ENCODE measurements at regions not wholly inside any gene's neighbourhood (a gene's known extent, or its start where the extent isn't known, plus 50 kb on each side); places are given as distances from the start of the nearest gene placed in this dataset.

DNA sequence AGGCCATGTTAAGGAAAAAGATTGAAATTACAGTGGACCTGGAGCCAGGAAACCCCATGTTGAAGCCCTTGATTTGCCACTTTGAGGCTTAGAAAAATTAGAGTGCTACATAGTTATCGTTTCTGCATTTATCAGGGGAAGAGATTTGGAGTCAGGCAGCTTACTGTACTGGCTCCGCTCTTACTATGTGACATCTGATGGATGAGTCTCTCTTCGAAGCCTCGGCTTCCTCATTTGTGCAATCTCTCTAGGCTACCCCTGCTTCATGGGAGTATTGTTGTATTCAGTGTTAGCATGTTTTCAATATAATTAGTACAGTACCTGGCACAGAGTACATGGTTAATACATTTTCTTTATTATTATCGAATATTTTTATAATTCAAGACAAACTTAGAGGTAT lies 480.4 kb upstream of the USP24 start:
- DNase-seq: no peak

DNA sequence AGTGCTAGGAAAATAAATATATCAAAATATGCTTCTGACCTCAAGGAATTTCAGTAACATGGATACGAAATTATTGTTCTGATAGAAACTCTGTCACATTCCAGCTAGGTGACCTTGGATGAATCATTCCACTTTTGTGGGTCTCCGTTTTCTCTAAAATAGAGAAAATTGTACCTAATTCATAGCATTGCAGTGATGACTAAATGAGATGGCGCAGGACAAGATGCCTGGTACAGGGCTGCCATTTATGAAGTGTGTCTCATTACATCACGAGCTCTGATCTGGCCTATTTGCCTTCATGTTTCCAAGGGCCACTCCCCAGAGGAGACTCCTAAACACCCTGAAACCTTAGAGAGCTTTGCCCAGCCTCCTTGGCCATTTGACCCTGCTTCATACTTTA lies 480.0 kb upstream of the USP24 start:
- DNase-seq: no peak

DNA sequence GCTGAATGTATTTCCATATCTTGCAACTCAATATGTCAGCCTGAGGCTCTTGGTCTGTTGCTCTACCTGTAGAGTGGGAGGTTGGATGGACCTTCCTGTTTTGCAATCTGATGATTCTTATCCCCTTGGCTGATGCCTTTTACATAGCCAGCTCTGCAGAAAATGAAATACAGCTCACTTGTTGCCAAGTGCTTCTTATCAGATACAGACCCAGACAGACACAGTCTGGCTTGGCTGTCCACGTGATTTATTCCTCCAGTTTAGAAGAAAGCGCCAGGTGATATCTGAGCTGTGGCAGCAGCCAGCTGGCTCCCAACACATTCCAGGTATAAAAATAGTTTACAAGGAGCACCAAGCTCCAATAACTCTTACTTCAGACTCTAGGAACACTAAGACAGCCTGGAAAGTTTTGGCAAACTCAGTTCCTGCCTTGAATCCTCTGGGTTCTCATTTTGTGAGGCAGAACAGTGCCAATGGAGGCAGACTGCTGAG lies 479.2 kb upstream of the USP24 start:
- DNase-seq: no peak

DNA sequence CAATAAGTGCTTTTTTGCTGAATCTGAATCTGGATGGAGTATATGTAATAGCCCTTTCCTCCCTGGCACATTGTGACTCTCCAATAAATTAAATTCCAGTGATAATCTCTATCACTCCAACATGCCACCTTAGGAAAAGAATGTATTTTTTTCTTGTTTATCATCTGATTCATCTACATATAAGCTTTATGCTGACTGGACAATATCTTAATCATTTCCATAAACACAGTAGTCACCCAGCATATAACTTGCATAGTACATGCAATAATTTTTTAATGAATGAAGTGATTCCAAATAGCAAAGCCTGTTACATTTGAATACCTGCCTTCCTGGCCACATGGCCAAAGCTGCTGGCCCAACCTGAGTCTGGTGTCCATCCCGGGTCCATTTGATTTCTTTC lies 477.6 kb upstream of the USP24 start:
- DNase-seq: no peak

DNA sequence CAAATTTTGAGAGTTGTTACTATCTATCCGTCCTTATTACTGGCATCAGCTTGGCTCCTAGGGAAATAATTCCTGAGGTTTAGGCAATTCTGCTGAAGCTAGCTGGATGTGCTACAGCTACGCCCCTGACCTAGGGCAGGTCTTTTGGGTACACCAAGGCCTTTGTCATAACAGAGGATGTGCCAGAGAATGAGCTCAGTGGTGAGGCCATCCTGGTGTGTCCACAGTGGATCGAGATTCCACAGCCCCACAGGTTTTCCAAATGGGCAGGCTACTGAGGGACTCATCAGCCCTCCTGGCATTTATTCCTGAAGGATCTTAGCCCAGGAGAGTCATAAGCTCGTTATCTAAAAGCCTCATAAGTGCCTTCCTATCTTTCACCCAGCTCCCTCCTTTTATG lies 475.2 kb upstream of the USP24 start:
- no peak for DNase-seq

DNA sequence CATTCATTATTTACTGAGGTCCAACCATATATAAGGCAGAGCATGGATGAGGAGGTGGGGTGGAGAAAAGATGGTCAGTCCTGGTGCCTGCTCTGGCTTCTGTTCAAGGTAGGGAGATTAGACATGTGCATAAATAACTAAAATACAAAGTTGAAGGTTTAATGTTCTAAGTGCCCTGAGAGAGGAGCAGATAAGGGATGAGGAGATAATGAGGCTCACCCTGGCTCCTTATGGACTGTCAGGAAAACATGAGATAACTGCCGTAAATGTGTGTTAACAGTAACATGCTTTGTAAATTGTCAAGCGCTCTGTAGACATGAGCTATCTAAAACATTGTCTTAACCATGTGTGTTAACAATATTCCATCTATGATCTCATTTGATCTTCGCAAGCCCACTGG lies 474.6 kb upstream of the USP24 start:
- no peak for DNase-seq

DNA sequence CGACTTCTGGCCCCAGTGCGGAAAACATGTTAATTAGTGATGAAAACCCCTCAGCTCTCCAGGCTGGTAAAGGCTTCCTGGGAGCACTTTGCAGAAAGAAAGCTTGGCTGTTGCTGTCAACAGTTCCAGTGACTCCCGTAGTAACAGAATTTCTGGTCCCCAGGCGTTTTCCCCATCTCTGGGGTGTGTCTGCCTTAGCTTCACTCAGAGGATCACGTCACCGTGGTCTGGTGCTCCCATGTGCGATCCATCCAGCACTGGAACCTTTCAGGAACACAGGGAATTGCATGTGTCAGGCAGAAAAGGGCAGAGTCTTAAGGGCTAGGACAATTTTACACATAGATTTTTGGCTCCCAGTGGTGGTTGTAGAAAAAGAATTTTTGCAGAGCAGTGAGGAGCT lies 470.4 kb upstream of the USP24 start:
- DNase-seq: no peak

DNA sequence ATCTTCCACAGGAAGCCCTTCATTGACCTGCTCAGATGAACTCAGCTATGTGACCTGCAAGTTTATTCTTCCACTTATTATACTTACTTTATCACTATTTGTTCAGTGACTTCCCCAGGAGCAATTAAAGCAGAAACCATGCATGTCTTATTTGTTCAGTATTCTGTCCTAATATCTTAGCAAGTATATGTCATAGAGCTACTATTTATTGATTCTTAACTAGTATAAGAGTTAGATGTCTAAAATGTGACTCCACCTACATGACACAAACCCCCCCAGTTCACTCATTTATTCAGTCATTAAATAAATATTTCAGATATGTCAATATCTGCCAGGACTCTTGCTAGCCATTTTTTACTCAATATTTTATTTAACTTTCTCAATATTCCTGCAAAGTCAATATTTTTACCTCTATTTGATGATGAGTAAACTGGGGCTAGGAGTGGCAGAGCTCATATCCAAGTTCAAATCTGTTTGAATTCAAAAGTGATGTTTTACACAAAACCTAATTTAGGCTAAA lies 469.0 kb upstream of the USP24 start:
- no peak for DNase-seq

DNA sequence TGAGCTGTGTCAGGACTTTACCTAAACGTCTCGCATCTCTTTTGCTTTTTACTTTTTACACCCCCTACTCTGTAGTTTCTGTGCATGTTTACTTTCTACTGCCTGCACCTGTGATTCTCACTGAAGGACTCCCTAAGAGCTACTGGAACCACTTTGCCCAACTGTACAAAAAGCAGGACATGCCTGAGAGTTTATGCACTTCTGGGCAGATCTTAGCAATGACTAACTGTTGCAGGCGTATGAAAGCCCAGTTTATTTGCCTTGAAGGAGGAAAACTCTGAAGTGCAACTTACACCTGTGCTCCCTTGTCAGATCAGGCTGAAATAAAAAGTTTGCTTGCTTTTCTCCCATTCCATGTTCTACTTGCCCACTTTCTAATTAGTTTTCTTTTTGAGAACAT lies 467.0 kb upstream of the USP24 start:
- DNase-seq: no peak

DNA sequence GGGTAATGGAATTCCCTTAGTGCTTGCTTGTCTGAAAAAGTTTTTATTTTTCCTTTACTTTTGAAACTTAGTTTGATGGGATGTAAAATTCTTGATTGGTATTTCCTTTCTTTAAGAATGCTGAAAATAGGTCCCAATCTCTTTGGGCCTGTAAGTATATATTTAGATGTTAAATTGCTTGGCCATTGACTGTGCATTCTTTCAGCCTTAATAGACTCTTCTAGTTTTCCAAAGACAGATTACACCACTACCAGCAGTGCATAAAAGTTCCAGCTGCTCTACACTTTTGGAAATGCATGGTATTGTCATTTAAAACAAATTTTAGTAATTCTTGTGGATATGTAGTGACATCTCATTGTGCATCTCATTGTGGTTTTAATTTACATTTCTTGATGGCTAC lies 464.8 kb upstream of the USP24 start:
- DNase-seq: no peak

DNA sequence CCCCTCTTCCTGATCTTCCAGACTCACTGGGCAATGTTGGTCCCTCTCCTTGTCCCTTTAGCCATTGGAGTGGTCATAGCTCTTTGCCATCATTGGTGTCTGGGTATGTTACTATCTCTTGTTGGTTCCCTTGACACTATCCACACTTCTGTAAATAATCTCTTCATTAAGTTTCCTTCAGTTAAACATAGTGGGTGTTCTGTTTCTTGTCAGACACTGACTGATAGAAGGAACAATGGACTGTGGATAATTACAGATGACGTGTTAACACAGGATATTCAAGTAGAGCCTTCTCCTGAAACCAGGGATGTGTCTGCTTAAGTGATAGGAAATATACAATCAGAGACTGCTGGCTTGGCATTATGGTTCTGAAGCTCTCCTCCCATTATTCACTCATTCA lies 458.3 kb upstream of the USP24 start:
- DNase-seq: no peak

DNA sequence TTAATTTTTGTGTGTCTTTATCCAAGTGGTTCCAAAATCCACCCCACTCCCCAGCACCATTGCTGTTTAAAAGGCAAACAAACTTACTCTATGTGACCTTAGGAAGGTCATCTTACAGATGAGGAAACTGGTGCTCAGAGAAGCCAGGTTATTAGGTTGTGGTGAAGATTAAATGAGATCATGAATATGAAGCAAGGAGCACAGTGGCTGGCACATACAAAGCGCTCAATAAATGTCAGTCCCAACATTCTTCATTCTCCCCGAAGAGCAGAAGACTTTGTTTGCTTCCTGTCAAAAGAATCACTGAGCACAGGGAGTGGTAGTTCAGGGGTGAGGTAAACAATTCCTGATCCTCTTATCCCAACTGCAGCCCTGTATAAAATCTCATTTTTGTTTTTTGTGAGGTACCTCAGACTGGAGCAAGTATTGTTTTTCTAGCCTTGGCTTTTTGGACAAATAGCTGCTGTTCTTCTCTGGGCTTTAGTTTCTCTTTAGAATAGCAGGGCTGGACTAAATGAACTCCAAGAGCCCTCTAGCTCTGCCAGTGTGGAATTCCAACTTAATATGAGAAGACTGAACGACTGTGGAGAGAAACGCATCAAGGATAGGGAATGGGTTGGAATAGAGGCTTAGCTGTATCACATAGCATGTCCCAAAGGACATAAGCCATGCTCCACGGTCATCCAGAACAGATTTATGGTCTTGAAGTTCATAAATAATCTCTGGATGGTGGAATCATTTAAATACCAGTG lies 455.3 kb upstream of the USP24 start:
- DNase-seq: no peak

DNA sequence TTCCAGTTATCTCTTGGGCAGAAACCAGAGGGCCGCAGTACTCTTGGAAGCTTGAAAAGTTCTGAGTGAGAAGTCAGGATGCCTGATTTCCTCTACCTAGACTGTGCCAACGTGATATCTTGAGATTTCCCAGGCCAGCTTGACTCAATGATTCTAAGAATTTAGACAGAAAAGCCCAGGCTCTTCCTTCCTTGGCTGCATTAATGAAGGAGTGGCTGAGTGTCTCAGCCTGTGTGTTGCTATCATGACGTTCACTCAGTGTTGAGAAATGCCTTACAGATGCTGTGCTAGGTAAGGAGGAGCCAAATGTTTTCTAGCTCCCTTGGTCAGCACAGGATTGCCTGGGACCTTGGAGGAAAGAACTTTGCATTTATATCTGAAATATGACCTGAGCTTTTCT lies 454.1 kb upstream of the USP24 start:
- no peak for DNase-seq

DNA sequence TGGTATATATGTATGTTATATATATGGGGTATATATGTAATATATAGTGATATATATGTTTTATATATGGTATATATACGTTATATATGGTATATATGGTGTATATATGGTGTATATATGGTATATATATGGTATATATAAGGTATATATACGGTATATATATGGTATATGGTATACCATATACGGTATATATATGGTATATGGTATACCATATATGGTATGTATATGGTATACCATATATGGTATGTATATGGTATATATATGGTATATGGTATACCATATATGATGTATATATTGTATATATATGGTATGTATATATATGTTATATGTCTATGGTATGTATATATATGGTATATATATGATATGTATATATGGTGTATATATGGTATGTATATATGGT lies 447.7 kb upstream of the USP24 start:
- no peak for DNase-seq

DNA sequence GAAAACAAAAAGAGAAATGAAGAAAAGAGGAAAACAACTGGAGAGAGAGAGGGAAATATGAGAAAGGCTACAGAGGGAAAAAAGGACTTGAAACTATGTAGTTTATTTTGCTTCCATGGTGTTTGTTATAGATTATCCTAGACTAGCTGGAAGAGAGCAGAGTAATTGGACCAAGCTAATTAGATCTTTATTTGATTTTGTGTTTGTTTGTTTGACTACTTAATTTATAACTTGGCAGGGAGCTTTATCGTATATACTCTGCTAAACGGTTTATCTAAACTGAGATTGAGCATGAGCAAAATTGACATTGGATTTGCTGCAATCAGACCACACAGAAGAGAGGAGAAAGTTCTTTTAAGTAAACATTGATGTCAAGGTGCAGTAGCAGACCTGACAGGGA lies 443.8 kb upstream of the USP24 start:
- no peak for DNase-seq

DNA sequence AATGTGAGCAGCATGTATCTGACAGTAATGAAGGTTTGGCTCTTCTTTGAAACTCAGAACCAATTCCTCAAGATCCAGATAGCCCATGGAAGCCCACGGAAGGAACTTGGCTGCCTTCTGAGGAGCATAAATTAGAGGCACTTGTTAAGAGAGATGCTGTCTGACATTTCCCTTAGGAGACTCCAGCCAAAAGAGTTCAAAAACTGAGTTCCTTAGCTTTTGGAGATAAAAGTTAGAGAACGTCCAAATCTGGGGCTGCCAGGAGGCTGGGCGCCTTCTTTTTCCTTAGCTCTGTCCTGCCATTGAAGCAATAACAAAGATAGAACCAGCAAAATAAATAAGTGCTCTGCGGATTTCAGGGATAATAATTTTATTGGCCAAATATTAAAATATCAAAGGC lies 439.6 kb upstream of the USP24 start:
- no peak for DNase-seq

DNA sequence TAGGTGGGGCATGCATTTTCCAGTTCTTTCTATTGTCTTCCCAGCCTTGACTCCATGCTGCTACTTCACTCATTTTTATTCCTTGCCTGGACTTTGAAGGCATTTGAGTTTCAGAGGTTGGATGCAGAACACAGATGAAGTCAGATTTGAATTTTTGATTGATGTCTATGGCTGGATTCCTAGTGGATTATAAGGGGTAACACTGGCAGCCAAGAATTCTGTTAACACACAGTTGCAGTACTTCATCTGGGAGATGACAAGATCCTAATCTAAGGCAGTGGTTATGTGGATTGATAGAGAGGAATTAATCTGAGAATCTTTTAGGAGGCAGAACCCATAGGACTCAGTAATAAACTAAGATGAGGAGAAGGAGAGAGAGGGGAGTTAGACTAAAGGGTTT lies 439.0 kb upstream of the USP24 start:
- DNase-seq: no peak

DNA sequence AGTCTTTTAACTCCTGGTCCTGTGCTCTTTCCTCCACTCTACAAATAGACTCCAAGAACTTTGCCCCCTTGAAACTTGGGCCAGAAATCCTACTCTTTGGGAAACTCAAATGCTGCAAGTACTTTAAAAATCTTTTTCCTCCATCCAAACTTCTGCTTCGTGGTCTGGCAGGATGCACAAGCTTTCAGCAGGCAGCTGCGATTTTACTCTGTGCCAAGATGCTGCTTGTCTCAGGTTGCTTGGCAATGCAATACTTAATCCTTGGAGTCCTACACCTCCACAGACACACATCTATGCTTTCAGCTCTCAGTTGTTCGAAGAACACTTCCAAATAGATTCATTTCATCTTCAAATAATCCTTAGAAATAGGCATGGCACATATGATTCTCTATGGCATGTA lies 435.3 kb upstream of the USP24 start:
- DNase-seq: no peak

DNA sequence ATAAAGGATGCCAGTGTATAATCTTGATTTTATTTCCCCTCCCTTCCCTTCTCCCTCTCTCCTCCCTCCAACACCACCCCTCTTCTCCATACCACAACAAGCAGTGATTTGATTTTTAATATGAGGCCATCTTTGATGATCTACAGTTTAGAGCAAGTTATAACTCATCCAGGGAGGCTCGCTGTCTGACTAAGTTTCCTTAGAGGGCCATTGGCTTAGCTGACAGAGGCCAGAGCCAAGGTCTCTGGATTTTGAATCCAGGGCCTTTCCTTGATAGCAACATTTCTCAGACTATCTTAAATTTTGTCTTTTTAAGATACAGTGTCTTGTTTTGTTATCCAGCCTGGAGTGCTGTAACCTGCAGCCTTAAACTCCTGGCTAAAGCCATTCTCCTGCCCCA lies 431.0 kb upstream of the USP24 start:
- no peak for DNase-seq

DNA sequence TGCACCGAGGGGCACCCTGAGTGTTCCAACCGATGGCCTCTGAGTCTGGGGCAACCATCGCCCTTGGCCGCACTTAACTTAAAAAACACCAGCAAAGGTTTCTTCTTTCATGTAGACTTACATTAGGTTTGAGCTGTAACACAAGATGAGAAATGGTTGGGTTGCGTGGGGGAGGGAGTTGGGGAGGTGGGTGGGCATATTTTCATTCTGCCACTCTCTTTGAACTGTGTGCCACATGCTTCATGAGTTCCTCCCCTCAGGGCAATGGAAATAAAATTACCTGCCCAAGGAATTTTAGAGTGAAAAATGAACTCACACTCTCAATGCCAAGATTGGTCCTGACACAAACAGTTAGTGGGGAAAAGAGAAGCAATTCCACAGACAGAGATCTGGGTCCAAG lies 430.1 kb upstream of the USP24 start:
- no peak for DNase-seq

DNA sequence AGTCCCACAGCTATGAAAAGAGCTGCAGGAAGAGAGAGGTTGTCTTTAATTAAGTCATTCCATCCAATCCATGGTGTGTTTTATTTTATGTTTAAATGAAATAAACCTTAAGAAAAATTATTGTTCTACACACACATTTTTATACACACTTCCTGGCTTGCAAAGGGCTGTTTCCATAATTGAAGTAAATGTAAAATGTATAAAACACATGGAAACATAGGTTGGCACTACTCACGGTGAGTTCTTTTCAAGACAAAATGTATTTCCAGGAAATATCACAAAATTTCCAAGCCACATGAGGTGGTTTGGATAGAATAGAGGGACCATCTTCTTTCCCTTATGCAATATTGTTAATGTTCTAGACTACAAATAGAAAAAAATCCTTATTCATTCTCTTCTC lies 426.8 kb upstream of the USP24 start:
- DNase-seq: no peak

DNA sequence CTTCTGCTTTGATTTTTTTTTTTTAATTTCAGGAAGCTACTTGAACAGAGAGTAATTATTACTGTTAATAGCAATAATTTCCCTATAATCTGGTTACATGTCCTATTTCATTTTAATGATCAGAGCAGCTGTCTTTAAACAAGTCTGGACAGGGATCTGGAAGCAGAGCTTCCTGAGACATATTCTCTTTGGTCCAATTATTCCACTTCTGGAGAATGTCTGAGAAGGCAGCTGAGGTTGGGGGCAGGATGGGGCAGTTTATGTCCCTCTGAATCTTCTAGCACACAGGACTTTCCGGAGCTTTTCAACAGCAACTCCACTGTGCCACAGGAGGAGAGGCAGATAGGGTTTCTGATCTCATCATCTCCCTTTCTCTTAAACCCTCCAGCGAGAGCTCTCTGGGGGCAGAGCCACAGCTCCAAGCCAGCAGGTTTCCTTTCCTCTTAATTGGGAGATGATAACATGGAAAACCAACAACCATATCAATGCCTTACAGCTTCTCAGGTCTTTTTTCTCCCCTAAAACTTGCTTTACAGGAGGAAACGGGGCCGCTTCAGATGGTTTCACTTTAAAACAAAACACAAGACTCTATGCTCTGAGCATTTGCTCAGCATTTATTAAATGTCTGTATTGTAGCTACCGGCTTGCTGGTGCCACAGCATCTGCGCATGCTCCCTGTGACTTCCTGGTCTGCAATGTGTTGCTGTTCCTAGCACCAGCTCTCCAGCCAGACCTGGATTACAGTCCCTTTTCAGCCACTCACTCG lies 425.7 kb upstream of the USP24 start:
- DNase-seq: peak; percentile 6

DNA sequence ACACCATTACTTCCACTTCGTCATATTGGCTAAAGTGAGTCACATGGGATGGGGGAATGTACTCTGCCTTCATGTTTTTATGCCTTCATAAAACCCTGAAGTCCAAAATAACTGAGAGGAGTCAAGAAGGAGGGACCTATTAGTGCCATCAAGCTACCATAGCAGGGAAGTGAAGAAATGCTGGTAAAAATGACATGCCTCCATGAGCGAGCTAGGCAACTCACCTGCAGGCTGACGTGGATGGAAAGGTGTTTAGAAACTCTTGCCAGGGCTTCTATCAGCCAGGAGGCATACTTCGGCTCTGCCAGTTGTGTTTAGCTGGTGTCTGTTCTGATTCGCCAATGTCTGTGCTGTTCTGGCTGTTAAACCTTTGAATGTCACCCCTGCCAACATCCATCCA lies 424.4 kb upstream of the USP24 start:
- DNase-seq: no peak

DNA sequence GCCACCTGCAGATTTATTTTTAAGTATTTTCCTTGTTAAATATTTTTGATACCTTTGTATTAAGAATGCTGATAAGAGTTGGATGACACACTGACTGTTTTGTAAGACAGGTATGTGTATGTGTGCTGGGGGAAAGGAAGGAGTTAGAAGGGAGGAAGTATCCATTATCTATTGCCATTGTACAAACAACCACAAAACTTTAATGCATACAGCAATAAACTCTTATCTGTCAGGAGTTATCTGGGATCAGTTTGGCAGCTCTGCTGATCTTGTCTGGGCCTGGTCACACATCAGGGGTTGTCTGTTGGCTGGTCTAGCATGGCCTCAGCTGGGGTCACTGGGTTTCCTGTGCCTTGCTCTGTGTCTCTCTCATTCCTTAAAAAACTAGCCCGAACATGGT lies 423.9 kb upstream of the USP24 start:
- no peak for DNase-seq
